ENCODE measurements at regions not wholly inside any gene's neighbourhood (a gene's known extent, or its start where the extent isn't known, plus 50 kb on each side); places are given as distances from the start of the nearest gene placed in this dataset.
A peak's percentile ranks its signal among the peaks of the same experiment; 100 is the strongest.

- DNase-seq (ENCODE audit: low spot score) = no peak
Measured at GRCh38 chr20:60131375-60131774, 173.2 kb downstream of the CDH26 start.

- DNase-seq (ENCODE audit: low spot score) = no peak
Measured at GRCh38 chr20:60132162-60132826, 174.1 kb downstream of the CDH26 start.

DNA sequence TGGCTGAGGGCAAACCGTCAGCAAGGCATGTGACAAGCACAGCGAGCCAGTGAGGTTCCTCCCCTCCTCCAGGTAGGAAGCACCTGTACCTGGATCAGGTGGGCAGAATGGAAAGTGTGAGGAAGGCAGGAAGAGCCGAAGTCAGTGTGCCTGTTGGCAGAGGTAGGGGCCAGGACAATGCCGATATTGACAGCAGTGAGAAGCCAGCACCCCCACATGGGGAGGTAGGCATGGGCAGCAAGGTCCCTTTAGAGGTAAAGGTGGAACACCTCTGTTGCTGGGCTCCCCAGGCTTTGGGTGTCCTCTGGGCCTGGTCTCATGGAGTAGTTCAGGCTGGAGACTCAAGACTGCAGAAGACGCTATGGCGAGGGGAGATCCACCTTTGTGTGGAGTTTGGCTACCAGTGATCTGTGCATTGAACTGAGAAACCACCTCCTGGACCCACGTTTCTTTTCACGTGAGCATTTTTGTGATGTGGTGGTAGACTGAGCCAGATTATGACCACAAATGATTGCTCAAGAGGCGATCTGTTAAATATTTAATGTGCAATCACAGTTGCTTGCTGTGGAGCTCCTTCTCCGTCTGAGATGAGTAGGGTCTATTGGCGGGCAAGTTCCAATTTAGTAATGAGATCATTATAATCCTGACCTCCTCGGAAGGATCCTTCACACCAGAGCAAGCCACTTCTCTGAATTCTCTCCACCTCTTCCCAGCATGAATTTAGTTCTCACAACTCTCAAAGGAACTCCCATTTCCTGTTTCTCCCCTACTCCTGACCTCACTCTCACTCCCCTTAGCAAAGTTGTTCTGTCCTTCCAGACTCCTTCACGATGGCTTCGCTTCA lies 174.8 kb downstream of the CDH26 start:
- no peak for DNase-seq (ENCODE audit: low spot score)

GRCh38 chr20:60135276-60135675 lies 177.1 kb downstream of the CDH26 start:
- no peak for DNase-seq (ENCODE audit: low spot score)

GRCh38 chr20:60136645-60137401 lies 178.6 kb downstream of the CDH26 start:
- no peak for DNase-seq (ENCODE audit: low spot score)

- peak; percentile 9 for DNase-seq (ENCODE audit: low spot score)
Measured at GRCh38 chr20:60137657-60138245, 179.5 kb downstream of the CDH26 start.

- DNase-seq (ENCODE audit: low spot score) = no peak
Measured at GRCh38 chr20:60138256-60139220, 180.3 kb downstream of the CDH26 start.

DNA sequence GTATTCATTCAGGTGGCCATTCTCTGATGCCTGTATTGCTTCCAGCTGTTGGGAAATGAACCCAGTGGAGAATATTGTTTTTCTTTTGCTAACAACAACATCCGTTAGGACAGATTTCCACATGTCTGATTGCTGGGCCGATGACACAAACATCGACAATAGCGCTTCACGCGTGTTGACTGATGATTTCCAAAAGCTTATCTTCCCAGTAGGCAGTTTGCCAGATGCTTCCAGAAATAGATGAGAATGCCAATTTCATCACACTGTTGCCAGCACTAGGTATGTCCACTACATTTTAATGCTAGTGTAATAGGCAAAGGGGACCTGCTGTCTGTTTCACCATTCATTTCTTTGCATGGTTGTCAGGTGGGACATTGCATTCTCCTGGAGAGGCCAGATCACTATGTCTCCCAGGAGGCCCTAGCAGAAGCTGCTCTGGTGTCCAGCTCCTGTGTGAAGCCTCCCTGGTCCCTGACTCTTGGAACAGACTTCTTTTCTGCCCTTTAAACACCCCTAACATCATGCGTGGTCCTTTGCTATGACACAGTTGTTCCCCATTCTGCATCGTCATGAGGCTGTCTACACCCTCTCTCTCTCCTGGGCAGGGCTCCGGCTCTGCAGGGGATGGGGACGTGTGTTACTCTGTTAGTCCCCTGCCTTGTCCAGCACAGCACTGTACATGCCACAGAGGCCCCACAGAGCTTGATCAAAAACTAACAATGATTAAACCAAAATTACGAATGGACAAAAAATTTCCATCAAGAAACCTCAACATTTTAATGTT lies 181.6 kb downstream of the CDH26 start:
- no peak for DNase-seq (ENCODE audit: low spot score)

DNA sequence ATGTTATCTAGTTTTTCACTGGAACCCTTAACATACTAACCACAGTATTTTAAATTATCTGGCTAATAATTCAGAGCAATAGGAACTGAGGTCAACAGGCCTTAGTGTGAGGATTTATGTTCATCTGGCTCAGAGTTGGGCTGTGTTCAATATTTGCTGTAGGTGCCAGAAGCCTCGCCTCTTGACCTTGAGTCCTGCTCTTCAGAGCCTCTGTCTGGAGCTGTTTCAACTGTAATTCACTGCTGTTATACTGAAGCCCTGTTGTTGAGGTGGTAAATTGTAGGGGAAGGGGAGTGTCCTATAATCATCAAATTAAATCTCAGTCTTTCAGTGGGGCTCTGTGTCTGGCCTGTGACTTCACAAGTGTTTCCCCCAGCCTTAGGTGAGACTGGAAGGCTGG lies 184.4 kb downstream of the CDH26 start:
- no peak for DNase-seq (ENCODE audit: low spot score)

- DNase-seq (ENCODE audit: low spot score) = no peak
Measured at GRCh38 chr20:60143261-60143842, 185.1 kb downstream of the CDH26 start.

DNA sequence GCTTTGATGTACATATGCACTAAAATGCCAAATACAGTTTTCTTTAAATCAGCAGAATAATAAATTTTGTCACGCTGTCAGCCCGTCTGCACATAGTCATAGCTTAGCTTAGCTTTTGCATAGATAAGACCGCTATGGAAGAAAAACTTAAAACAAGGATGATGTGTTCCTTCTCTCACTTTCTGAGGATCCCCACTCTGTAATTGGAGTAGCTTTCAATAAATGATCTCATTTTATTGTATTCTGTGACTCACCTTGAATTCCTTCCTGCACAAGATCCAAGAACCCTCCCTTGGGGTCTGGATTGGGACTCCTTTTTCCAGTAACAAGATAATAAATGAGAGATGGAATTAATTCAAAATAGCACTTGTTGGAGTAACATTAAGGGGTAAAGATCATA lies 186.2 kb downstream of the CDH26 start:
- no peak for DNase-seq (ENCODE audit: low spot score)

- no peak for DNase-seq (ENCODE audit: low spot score)
Measured at GRCh38 chr20:60144974-60145527, 186.8 kb downstream of the CDH26 start.

DNA sequence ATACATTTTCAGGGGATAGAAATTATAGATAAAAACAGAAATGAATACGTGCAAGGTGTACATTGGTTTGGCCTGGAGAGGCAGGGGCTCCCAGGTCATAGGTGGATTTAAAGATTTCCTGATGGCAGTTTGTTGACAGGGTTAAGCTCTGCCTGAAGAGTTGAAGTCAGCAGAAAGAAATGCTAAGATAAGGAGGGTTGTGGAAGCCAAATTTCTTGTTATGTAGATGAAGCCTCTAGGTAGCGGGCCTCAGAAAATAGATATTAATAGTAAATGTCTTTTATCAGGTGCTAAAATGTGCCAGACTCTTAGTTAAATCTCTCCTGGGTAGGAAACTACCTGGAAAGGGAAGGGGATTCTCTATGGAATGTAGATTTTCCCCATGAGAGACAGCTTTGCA lies 188.8 kb downstream of the CDH26 start:
- DNase-seq (ENCODE audit: low spot score) = no peak

GRCh38 chr20:60148885-60149284 lies 190.7 kb downstream of the CDH26 start:
- no peak for DNase-seq (ENCODE audit: low spot score)

DNA sequence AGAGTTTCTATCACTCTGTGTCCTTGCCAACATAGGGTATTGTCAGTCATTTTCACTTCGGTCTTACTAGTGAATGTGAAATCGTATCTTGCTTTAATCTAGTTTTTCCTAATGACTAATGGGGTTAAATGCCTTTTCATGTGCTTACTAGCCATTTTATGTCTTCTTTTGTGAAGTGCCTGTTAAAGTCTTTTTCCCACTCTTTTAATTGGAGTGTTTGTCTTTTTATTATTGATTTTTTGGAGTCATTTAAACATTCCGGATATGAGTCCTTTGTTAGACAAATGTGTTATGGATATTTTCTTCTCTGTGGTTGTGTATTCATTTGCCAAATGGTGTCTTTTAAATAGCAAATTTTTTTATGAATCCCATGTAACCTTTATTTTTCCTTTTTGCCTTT lies 194.6 kb downstream of the CDH26 start:
- no peak for DNase-seq (ENCODE audit: low spot score)

- no peak for DNase-seq (ENCODE audit: low spot score)
Measured at GRCh38 chr20:60160451-60161145, 202.4 kb downstream of the CDH26 start.

GRCh38 chr20:60167812-60168211 lies 209.6 kb downstream of the CDH26 start:
- DNase-seq (ENCODE audit: low spot score) = no peak

DNA sequence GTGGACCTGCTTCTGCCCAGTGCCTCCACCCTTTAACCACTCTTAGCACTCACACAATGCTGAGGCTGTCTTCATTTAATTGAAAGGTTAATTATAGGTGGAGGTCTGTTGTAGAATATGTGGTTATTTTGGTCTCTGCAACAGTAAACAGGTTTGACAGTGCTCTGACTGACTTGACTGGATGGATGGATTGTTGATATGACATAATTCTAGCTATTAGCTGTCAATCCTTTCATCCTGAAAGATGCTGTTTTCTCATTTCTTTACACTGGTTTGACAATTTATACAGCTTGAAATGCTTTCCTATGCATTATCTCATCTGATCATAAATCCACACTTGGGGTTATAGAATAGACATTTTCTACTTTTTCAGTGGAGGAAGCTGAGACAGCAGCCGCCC lies 210.7 kb downstream of the CDH26 start:
- DNase-seq (ENCODE audit: low spot score) = no peak

GRCh38 chr20:60170116-60170515 lies 211.9 kb downstream of the CDH26 start:
- DNase-seq (ENCODE audit: low spot score) = no peak
